HL-60 (cell line): ENCODE measurements at regions not wholly inside any gene's neighbourhood (a gene's known extent, or its start where the extent isn't known, plus 50 kb on each side); places are given as distances from the start of the nearest gene placed in this dataset.

ENCODE experiments used
- DNase-seq, 2 experiments: peaks; one replicate each; pipeline ENCODE4 v3.0.0-alpha.2; 2010 to 2020; ENCODE audit warnings: low read depth in 1 of 2, low spot score in 1 of 2
- H3K27ac ChIP-seq: fragments of 250-450 bp; sonication (Bioruptor Pico); replicated peaks from 2 replicates; pipeline ENCODE4 v1.5.1; 2020; ENCODE audit warnings: mild to moderate bottlenecking, moderate library complexity
- H3K27me3 ChIP-seq: fragments of 250-450 bp; sonication (Bioruptor Pico); 2 replicates; pipeline ENCODE4 v1.5.1; 2021; ENCODE audit warnings: mild to moderate bottlenecking, moderate library complexity; ENCODE audit not compliant: insufficient read depth, poor library complexity, severe bottlenecking
- H3K4me3 ChIP-seq: replicated peaks from 2 replicates; pipeline ENCODE4 v1.5.1; 2011; ENCODE audit warnings: mild to moderate bottlenecking, control low read depth, low read length; ENCODE audit not compliant: insufficient read depth
- CTCF ChIP-seq: IDR thresholded peaks from one replicate; pipeline ENCODE4 v1.5.1; 2011; ENCODE audit warnings: low read length, control low read depth, inconsistent platforms; ENCODE audit not compliant: insufficient read depth
- GABPA ChIP-seq: IDR thresholded peaks from 2 replicates; pipeline ENCODE4 v1.6.1; 2012; ENCODE audit warnings: low read depth
- POLR2AphosphoS5 ChIP-seq: IDR thresholded peaks from 2 replicates; pipeline ENCODE4 v1.6.1; 2012; ENCODE audit warnings: low read depth
- SPI1 ChIP-seq: IDR thresholded peaks from 2 replicates; pipeline ENCODE4 v1.6.1; 2012; ENCODE audit warnings: low read depth, mild to moderate bottlenecking, borderline replicate concordance
- TF ChIP-seq, protein P1 (sequence below): IDR thresholded peaks from 2 replicates; pipeline ENCODE4 v1.6.1; 2012; ENCODE audit warnings: low read depth; ENCODE audit not compliant: insufficient replicate concordance

DNA sequence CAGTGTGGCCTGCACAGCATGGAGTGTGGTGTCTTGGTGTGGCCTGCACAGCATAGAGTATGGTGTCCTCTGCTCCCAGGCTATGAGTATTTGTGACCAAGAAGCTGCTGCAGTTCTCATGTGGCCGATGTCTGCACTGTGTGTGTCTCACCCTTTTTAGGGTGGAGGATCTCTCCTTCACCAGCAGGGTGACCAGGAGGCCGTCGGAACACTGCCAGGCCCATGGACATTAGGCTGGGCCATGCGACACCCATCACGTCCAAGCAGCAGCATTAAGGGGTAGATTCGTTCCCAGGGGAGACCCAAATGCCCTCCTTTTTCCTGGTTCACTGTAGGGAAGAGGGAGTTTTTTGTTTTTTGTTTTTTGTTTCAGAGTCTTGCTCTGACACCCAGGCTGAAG lies 115.3 kb upstream of the SPIN1 start:
- Histone ChIP-seq H3K27me3 (no peaks in the 10 kb centered on the region), H3K4me3 (no peak overlapping the region), H3K27ac (no peak overlapping the region)
- DNase-seq = no peak
- no peak for TF ChIP-seq POLR2AphosphoS5
- TF ChIP-seq GABPA = no peak

DNA sequence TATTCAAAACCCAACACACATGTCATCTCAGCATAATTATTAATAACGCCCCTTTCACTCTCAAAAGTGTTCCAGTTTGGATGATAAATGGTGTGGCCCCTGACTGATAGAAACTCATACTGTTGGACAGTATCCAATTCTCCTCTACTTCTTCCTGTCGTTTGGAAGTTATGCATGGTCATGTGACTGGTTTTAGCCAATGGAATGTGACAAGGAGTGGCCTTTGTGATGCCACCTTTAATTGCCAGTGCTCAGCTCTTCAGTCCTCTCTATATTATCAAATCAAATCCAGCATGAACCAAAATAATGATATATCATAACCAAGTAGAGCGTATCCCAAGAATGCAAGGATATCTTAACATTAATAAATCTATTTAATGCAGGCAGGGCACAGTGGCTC lies 117.8 kb upstream of the SPIN1 start:
- no peak overlapping the region for H3K27ac ChIP-seq
- H3K27me3 ChIP-seq = no peaks in the 10 kb centered on the region
- no peak for DNase-seq
- TF ChIP-seq POLR2AphosphoS5 = no peak
- TF ChIP-seq SPI1 = no peak
- no peak for TF ChIP-seq CTCF
- TF ChIP-seq GABPA = no peak
- TF ChIP-seq, protein P1, sequence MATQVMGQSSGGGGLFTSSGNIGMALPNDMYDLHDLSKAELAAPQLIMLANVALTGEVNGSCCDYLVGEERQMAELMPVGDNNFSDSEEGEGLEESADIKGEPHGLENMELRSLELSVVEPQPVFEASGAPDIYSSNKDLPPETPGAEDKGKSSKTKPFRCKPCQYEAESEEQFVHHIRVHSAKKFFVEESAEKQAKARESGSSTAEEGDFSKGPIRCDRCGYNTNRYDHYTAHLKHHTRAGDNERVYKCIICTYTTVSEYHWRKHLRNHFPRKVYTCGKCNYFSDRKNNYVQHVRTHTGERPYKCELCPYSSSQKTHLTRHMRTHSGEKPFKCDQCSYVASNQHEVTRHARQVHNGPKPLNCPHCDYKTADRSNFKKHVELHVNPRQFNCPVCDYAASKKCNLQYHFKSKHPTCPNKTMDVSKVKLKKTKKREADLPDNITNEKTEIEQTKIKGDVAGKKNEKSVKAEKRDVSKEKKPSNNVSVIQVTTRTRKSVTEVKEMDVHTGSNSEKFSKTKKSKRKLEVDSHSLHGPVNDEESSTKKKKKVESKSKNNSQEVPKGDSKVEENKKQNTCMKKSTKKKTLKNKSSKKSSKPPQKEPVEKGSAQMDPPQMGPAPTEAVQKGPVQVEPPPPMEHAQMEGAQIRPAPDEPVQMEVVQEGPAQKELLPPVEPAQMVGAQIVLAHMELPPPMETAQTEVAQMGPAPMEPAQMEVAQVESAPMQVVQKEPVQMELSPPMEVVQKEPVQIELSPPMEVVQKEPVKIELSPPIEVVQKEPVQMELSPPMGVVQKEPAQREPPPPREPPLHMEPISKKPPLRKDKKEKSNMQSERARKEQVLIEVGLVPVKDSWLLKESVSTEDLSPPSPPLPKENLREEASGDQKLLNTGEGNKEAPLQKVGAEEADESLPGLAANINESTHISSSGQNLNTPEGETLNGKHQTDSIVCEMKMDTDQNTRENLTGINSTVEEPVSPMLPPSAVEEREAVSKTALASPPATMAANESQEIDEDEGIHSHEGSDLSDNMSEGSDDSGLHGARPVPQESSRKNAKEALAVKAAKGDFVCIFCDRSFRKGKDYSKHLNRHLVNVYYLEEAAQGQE = no peak
- H3K4me3 ChIP-seq = no peak overlapping the region

DNA sequence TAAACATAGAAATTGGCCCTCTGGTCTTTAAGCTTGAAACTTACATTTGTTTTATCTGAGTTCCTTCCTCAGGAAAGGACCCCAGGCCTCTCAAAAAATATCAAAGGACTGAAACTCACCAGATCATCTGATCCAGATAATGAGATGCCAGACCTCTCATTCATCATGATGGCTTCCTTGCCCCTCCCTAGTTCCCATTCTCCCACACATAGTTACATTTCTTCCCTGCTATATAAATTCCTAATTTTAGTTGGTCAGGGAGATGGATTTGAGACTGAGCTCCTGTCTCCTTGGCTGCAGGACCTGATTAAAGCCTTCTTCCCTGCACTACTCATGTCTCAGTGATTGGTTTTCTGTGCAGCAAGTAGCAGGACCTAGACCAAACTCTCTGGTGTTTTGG lies 119.4 kb upstream of the SPIN1 start:
- H3K27me3 ChIP-seq = no peaks in the 10 kb centered on the region
- DNase-seq = no peak
- no peak overlapping the region for H3K4me3 ChIP-seq
- H3K27ac ChIP-seq = no peak overlapping the region
- TF ChIP-seq GABPA (no peak), POLR2AphosphoS5 (no peak), CTCF (no peak), SPI1 (no peak)
- TF ChIP-seq, protein P1 = no peak

- TF ChIP-seq POLR2AphosphoS5 = no peak
- DNase-seq = no peak
- no peak overlapping the region for H3K27ac ChIP-seq
- H3K4me3 ChIP-seq = no peak overlapping the region
- no peaks in the 10 kb centered on the region for H3K27me3 ChIP-seq
Observed at GRCh38 chr9:88267283-88267682, 121.0 kb upstream of the SPIN1 start.

- TF ChIP-seq SPI1 = no peak
- TF ChIP-seq, protein P1 = no peak
- TF ChIP-seq CTCF = no peak
- TF ChIP-seq GABPA = no peak
- TF ChIP-seq POLR2AphosphoS5 = no peak
- Histone ChIP-seq H3K27me3 (no peaks in the 10 kb centered on the region), H3K27ac (no peak overlapping the region), H3K4me3 (no peak overlapping the region)
- no peak for DNase-seq
Observed at GRCh38 chr9:88266416-88266815, 121.8 kb upstream of the SPIN1 start.
